Suppressor macrophage treated with lipopolysaccharide for 4 hours (primary cell): ENCODE measurements at regions not wholly inside any gene's neighbourhood (a gene's known extent, or its start where the extent isn't known, plus 50 kb on each side); places are given as distances from the start of the nearest gene placed in this dataset.

Experiments
- DNase-seq: peaks from one replicate; pipeline ENCODE4 v3.0.0-alpha.2; 2020

GRCh38 chr16:79668502-79668901 lies 68.0 kb upstream of the MAF start:
- no peak for DNase-seq

DNA sequence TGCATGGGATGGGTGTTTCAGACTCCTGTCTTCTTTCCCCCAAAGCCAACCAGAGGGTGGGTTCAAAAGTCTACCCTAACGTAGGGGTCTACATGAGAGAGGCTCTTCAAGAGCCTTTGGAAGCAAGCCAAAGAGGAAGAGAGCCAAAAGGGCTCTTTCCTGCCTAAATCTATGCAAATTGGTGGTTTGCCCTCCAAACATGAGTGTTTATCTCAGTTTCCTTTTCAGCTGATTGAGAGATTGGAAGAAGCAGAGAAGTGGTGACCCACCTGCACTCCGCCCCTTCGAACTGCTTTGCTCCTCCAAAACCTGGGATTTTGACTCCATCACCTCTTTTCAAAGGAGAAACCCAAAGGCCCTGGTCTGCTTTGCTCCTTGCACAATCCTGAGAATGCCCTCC lies 65.4 kb upstream of the MAF start:
- no peak for DNase-seq

- no peak for DNase-seq
Observed at GRCh38 chr16:79664407-79664806, 63.9 kb upstream of the MAF start.

DNA sequence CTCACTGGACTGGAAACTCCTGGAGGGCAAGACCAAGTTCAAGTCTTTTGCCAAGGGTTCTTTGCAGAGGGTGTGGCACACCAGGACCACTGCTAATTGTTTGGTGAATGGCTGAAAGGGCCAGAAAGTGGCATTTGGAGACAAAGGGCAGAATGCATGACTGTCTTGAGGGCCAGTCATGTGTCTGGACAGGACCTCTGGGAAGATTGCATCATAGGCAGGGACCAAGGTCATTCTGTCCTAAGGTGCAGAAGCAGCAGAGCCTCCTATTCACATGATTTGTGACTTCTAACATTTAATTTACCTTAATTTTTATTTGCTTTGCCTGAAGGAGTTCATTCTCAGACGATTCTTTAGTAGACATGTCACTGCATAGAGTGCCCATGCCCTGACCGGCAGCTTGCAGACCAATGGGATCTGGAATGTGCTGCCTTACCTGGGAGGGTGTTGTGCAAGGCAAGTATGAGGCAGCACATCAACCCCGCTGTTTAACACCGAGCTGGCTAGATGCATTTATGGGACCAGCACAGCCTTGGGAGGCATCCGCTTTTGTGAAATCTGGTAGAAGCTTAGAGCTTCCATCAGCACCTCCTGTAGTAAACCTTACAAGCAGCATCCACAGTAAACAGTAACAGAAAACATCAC lies 62.3 kb upstream of the MAF start:
- DNase-seq = no peak

DNA sequence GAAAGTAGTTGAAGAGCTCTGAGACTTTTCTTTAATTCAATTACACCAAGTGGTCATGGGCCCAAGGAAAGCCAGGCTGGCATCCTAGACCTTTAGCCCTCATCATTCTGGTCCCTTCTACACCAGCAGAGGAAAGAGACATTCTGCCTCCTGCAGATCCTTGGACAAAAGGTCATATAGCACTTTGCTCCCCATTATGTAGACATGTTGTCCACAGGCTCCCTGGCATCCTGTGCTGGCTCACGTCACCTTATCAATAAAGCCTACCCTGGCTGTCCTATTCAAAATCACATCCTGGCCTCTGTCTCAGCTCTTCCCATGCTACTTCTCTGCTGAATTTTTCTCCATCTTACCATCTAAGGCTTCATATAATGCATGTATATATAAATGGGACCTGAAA lies 61.6 kb upstream of the MAF start:
- DNase-seq = no peak

DNA sequence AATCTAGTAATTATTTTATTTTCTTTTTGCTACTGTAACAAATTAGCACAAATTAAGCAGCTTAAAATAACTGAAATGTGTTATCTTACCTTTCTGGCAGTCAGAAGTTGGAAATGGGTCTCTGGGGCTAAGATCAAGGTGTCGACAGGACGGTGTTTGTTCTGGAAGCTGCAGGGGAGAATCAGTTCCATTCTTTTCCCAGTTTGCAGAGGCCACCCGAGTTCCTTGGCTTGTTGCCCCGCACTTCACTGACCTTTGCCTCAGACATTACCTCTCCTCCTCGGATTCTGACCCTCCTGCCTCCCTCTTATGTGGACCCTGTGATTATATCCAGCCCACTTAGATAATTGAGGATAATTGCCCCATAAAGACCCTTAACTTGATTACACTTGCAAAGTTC lies 61.0 kb upstream of the MAF start:
- DNase-seq = no peak

GRCh38 chr16:79659344-79659743 lies 58.8 kb upstream of the MAF start:
- no peak for DNase-seq

GRCh38 chr16:79658301-79659033 lies 57.9 kb upstream of the MAF start:
- DNase-seq = no peak

DNA sequence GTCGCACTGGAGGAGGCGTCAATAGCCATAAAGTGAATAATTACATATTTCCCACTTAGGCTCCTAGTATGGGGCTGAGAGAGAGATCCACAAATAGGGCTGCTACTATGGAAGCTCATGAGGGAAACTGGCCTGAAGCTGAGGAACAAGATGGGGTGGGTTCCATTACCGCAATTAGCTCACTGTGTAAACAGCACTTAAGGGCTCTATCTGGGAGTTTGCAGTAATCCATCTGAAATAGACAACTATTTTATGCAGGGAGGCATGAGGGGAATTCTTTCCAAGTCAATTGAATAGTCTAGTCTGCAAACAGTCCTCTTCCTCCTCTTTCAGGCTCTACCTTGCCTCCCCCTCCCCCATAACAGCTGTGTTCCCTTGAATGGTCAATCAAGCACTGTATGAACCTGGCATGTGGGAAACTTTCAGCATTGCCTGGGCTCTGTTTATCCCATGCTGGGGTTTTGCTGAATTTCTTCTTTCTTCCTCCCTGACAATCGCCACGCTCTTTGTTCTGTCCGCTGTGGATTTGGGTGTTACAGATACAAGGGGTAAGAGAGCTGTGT lies 56.1 kb upstream of the MAF start:
- DNase-seq = no peak

GRCh38 chr16:79653373-79653891 lies 52.9 kb upstream of the MAF start:
- no peak for DNase-seq

- no peak for DNase-seq
Observed at GRCh38 chr16:79651363-79651762, 50.8 kb upstream of the MAF start.
